Hematopoietic multipotent progenitor cell treated with erythropoietin and hydrocortisone succinate and interleukin-3 and kit ligand, for 4 days (in vitro differentiated cells): ENCODE measurements at regions not wholly inside any gene's neighbourhood (a gene's known extent, or its start where the extent isn't known, plus 50 kb on each side); places are given as distances from the start of the nearest gene placed in this dataset.

Experiments used
- DNase-seq: peaks from one replicate; pipeline ENCODE4 v3.0.0-alpha.2; 2015

DNA sequence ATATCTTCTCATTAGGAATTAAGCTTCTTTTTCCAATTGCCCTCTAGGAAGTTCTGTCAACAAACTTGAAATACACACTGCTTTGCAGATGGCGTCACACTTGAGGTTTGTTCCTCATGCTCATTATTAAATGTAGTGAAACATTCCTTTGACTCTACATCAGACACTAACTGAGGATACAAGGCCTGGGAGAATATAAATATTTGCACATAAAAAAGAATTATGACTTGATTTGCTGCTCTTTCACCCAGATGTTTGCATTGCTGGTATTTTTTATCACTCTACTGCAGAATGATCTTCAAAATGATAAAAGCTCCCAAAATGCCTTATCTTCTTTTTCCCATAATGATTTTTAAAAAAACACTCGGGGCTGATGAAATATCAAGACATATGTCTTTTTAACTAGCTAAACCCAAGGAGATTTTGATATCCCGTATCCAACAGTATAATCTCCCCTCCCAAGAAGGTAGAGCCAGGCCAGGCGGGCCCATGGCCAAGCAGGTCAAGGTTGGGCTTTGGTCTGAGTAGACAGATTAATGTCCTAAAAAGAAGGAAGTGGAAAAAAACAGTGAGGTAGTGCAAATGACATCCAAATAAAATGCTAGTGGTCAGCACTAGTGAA, 264.6 kb downstream of the HHIPL2 start:
- no peak for DNase-seq

DNA sequence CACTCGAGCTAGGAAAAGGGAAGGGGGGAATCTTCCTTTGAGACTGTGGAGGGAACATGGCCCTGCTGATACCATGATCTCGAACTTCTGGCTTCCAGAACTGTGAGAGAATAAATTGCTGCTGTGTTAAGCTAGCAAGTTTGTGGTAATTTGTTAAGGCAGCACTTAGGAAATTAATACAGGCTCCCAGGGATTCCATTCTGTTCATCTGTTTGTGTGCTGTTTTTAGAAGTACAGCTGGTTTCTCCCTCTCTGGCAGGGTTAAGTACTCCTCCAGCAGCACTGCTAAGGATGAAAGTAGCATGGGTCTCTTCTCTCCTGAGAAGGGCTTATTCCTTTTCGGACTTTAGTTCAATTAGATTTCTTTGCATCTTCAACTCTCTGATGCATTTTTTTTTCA, 268.3 kb downstream of the HHIPL2 start:
- no peak for DNase-seq

DNA sequence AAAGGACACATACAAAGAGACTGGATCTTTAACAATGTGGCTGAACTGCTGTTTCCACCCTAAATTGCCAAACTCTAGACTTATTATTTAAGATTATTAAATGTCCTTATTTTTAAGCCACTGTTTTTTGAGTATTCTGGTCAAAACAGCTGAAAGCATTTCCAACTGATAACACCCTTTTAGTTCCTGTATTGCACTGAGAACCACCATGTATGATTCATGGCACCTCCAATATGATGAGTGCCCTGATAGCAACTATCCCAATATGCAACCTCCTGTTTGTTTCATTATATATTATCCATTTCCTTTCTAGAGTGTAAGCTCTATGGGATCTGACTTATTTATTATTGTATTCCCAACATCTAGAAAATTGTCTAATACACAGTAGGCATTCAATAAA, 269.4 kb downstream of the HHIPL2 start:
- DNase-seq: peak; percentile 33

DNA sequence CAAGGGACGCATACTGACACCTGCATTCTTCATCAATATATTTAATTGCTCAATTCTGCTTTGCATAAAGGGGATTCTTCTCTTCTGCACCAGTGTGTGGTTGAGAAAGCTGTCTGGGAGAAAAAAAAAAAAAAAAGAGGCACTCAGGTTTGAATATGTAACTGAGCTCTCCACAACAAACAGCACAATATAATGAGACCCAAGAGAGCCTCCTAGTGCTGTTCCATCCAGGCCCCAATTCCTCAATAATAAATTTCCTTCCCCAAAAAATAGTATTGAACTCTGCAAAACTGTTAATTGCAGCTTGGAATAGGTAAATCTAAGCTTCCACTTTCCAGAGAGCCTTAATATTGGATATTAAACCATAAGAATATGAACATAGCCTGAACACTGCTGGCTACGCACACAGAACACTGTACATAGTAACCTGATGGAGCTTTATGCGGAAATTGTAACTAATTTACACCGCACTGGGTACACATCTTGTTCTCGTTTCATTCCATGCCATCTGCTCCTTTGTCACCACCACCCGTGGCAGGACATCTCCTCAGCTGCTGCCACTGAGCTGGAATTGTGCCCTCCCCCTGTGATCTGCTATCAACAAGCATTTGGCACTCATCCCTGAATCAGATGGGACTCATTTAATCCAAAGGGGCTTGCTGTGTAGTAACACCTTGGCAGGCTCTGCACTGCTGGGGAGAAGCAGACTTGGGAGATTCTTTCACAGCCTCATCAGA, 272.0 kb downstream of the HHIPL2 start:
- no peak for DNase-seq

DNA sequence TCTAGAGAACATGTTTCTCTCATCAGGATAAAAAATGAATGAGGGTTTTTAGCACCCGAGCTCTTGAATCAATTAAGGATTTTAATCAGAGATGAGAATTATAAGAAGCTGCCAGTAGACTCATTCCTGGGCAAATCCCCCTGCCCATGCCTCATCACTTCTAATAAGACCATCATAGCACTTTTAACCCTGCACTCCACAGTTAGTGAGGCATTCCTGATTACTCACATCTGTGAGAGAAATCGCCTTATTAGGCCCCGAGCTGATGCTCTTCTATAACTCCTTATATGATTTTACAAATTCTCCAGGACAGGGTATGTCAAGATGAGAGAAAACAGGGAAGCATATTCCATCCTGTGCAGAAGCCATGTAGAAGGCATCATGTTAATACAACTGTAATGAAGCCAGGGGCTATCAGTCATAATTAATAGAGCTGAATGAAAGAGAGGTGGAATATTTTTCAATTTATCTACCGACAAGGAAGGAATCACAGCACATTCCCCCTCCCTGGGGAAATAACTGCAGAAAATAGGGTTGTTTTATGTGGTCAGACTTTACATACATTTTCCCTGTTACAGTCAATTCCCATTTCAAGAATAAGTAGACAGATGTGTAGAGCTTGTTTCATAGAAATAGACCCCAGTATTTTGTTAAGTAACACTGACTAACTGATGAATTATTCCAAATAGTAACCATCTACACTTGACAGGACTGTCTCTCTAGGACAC, 272.7 kb downstream of the HHIPL2 start:
- DNase-seq: no peak

DNA sequence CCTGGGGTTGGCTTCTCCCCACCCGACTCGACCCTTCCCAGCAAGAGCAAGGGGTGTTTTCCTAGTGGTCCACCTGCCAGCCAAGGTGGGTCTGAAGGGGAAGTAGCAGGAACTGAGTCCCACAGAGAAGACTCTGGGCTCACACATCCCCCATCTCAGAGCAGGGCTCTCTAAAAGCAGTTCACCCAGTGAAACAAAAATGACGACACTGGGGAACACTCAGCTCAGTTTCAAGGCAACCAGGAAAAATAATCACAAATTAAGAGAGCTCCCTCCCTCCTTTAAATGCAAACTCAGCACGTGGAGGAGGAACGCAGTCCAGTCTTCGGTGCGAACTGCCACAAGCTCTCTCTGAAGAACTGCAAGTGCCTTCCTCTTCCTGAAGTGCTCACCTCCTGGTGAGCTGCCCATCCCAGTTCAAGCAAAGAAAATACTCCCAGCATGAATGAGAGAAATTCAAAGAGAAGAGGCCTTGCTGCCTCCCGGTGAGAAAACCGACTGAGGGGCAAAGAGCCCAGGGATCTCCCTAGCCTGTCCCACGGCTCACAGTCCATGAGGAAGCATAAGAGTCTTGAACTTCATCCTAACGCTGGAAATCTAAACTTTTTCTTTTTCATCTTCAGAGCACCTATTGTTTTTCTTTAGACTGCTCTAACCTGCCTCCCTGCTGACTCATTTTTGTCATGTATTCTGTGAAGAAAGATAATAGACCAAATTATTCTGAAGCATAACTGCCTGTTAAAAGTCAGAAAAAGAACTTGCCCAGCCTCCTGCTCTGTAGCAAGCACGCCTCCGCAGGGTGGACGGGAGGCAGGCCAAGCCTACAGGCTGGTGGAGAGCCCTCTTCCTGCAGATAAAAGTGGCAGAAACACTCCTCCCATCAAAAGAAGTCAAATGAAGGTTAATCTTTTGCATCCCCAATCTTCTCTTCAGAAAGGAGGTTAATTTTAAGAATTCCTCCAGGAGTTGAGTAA, 281.4 kb downstream of the HHIPL2 start:
- peak; percentile 85 for DNase-seq

DNA sequence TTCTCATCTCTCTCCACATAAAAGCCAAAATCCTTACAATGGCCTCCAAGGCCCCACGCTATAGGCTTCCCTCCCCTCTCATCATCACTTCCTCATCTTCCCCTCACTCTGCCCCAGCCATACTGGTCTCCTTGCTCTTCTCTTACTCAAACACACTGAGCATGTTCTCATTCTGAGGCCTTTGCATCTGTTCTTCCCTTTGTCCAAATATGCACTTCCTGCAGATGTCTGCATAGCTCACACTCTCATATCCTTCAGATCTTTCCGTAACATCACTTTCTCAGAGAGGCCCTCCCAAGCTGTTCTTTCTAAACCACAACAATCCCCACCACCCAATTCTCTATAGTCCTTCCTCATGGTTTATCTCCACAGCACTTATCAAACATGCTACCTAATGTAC, 284.1 kb downstream of the HHIPL2 start:
- DNase-seq: peak; percentile 33

DNA sequence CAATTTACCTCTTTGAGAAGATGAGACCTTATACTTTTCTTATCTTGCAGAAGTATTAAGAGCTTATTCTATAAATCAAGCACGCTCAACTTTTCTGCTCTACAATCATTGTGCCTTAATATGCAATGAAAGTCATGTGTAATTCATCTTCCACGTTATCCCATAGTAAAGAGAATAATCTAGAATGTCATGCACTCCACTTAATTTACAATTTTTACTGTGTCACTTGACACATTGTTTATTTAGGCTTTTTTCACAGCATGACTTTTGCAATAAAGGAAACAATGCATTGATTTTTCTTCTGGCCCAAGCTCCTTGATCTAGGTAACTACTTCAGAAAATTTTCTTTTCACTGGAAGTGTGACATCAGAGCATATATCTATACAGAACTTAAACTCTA, 290.9 kb downstream of the HHIPL2 start:
- DNase-seq: no peak

DNA sequence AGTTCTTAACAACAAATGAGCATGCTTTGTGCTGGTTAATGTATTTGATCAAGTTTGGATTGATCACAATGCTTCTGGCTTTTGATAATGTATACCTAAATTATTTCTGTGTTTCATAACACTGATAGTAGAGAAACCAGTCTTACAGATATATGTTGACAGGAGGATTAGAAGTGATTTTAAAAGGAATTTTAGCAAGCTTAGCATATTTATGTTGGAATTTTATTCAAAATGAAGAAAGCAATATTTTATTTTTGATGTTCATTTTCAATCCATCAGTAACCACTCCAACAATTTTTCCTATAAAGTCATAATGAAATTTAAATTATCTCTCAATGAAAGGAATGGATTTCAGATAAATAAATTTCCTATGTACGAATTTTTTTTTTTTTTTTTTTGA, 291.8 kb downstream of the HHIPL2 start:
- DNase-seq: no peak

DNA sequence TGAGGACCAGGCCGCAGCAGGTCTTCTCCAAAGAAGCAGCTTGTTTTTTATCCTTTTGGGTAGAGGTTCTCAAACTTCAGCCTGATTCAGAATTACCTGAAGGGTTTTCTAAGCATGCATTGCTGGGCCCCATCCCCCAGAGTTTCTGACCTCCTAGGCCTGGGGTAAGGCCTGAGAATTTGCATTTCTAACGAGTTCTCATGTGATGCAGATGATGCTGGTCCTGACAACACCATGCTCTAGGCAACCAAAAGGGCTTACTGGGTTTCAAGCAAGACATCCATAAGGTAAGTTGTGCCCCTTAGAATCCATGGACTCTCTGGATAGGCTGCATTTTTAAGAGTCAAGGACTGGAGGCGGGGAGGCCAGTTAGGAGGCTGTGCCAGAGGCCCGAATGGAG, 295.1 kb downstream of the HHIPL2 start:
- DNase-seq: no peak

DNA sequence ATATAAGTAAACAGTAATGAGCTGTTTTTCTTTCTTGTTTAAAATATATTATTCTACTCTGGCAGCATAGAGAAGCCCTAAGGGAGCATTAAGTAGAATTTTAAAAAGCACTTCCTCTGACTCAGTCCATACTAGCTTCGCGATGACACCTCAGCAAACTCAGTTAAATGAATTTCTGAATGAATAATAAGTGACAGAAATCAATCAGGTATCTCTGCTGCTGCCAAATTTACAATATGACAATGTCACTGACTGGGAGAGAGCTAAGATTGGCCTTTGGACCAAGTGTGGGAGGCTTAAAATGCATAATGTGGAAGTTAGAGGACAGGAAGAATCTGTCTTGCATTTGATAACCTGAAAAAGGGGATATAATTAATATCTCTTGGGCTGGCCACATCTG, 296.1 kb downstream of the HHIPL2 start:
- DNase-seq: peak; percentile 4

DNA sequence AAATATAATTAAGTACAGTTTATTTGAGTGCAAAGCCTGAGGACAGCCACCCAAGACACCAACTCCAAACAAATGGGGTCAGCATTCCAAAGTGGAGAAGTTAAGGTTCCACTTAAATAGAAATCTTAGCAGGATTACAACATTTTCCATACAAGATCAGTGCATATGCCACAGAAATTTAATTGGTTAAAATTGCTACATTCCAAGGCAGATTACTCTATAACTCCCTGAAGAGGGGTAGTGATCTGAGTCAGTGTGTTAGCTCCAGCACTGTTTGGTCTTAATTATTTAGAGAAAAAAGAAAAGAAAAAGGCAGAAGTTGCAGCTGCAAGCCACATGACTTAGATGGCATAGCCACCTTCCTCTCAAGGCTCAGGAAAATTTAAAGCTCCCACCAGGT, 297.5 kb downstream of the HHIPL2 start:
- DNase-seq: no peak

DNA sequence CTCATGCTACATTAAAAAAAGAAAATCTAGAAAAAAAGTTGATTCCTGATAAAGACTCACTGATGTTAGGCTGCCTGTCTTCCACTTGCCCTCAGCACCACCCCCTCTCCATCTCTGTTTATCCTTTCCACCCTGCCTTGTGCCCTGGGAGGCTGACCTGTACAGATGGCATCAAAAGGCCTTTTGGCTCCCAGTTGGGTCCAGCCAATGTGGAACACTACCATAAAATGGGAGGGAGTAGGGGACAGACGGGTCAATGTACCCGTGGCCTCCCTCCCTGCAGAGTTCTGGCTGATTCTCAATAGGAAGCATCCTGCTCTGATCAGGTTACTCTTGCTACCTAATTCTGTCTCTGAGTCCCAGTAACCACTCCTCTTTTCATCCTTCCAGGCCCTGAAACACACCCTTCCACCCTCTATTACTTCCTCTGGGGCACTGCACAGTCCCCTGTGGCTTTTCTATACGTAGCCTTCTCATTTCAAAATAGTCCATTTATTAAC, 300.0 kb downstream of the HHIPL2 start:
- DNase-seq: no peak

DNA sequence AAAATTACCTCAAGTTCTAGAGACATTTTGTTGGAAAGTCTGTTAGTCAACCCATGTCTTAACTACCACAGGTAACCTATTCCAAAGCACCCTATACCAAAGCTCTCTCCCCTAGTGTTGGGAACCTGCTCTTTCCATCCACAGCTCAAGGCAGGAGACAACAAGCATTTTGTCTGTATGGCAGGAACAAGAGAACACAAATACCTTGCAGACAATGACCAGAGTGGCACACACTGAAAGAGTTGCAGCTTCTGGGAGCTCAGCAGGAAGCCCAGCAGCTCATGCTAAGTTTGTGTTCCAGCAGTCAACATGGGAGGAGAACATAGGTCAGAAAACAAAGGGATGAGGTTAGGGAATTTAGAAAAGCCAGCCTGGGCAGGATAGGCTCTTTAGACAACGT, 300.8 kb downstream of the HHIPL2 start:
- no peak for DNase-seq

DNA sequence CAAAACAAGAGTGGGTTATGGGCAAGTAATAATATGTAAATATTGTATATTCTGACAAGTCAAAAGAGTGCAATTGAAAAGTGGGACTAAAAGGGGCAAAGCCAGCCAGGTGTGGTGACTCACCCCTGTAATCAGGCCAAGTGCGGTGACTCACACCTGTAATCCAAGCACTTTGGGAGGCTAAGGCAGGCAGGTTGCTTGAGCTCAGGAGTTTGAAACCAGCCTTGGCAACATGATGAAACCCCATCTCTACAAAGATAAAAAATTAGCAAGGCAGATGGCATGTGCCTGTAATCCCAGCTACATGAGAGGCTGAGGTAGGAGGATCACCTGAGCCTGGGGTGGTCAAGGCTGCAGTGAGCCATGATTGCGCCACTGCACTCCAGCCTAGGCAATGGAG, 304.0 kb downstream of the HHIPL2 start:
- DNase-seq: no peak

DNA sequence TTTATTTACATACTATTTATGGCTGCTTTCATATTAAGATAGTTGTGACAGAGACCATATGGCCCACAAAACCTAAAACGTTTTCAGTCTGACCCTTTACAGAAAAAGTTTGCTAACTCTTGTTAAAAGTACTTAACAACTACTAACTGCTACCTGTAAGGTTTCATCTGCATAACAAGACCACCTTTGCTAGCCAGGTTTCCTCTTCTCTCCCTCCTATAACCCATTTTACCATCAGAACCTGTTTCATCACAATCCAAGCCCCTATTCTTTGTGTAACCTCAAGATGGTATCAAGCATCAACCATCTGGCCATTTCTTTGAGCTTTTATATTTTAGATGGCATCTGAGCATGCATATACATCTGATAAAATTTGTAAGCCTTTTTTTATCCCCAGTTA, 305.4 kb downstream of the HHIPL2 start:
- no peak for DNase-seq

DNA sequence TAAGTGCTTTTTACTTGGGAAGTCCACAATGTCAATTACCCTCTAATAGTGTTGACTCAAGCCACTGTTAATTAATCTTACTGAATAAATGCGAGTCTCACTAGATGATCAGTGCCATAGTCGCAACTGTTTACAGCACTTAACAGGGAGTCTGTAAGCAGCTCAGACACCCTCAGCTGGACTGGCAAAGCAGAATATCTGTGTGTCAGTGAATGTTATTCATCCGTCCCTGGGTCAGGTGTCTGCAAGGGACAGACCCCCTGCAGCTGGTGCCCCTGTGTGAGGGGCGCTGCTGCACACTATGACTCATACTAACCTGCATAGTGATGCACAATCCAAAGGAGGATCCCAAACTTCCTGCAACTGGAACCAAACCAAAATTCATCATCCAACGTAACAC, 306.5 kb downstream of the HHIPL2 start:
- DNase-seq: no peak

DNA sequence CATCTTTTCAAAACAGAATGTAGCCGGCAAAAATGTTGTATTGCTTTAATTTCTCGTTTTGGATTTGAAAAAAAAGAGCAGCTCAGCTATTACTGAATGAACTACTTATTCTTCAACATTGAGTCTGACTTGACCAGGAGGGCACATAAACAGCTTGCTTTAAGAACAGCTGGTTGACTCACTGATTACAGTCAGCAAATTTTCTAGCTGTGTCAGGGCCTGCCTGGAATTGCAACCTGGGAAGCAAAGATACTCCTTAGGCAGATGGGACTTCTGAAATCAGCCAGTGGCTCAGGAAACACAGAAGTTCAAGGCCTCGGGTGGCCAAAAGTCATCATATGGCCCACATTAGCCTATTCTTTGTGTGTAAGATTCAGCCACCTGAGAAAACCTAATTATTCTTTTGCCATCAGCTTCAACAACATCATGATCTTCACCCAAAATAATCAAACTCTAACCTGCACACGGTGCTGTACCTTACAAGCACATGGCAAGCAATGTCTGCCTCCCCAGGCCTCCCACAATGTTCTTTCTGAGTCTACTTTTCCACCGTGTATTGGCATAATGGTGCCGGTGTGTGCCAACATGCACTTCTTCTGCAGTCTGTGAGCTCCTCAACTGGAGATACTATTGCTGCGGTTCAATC, 307.2 kb downstream of the HHIPL2 start:
- DNase-seq: peak; percentile 25

DNA sequence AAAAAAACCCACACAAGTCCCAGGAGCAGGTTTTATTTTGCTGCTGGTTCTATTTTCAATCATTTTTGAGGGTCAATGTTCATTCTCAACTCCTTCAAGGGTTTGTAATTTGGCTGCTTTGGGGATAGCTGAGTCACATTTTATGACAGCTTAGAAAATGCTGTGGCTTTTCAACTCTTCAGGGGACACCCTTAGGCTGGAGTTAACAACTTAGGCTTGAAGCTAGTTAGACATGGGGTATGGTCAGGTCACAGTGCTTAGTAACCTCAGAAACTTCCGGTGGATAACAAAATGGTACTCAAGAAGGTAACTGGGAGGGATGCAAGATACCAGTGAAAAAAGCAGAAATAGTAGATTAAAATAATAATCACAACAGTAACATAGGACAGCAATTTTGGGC, 308.8 kb downstream of the HHIPL2 start:
- DNase-seq: no peak

DNA sequence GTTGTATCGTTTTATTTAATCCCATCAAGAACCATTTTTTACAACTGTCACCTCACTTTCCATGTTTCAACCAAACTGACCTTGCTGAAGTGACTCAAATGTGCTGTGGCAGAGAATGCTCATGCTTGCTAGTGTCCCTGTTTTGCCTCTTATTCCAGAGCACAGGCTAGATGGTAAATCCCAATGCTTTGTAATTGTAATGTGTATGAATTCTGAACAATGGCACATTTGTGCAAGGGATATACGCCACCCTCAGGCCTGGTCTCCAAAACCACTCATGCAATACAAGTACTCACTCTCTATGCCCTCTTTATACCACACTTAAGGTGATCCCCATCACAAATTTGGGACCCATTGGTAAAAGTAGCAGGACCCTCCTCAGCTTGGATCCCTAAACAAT, 313.6 kb downstream of the HHIPL2 start:
- DNase-seq: no peak

DNA sequence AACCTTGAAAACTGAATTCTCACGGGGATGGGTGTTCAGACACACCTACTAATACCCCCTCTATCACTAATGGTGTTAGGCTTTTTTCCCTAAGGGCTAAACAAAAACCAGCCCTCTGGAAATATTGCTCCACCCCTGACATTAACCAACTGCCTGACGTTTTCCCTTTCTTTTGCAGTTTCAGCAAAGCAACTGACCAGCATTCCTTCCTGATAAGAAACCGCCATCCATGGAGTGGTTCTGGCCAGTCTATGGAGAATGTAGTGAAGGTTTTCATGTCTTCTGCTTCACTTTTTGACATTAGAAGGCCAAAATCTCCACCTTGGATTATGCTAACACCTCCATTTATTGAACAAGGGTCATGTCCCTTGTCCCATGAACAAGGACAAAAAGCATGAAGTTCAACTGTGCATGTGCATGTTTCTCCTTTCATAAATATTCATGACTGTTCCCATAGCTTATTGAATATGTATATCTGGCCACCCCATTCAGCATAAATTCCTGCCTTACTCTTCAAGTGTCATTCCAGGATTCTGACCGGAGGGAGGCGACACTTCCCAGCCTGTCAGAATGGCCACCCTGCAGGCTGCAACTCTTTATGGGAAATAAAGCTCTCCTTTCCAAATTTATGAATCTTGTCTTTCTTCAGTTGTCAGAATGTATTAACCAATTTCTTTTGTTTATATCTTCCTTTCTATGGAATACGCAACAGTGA, 314.3 kb downstream of the HHIPL2 start:
- DNase-seq: no peak

DNA sequence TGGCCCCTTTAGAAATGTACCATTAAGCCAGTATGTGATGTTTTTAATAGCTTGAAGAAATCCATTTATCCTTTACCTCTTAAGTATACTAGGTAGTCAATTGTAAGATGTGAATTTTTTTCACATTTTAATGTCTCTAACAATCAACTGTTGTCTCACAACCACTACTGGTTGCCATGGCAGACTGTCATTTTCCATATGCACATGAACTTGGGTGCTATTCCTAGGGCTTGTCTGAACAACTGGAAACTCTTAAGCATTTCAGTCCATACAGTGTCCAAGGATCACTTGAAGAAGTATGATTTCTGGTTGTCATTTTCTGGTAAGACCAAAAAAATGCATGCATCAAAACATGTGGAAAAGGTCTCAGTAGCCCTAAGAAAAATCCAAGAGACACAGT, 315.1 kb downstream of the HHIPL2 start:
- no peak for DNase-seq
